Hepatocyte (in vitro differentiated cells): ENCODE measurements at regions not wholly inside any gene's neighbourhood (a gene's known extent, or its start where the extent isn't known, plus 50 kb on each side); places are given as distances from the start of the nearest gene placed in this dataset.

Experiments used
- CTCF ChIP-seq: fragments of 200-600 bp; sonication (generic); IDR thresholded peaks from 2 replicates; pipeline ENCODE4 v1.5.1; 2016; ENCODE audit warnings: antibody characterized with exemption, mild to moderate bottlenecking; ENCODE audit not compliant: poor library complexity
- EZH2 ChIP-seq: fragments of 200-600 bp; sonication (generic); IDR thresholded peaks from 2 replicates; pipeline ENCODE4 v1.6.1; 2016; ENCODE audit warnings: antibody characterized with exemption, mild to moderate bottlenecking, borderline replicate concordance
- EZH2phosphoT487 ChIP-seq: fragments of 200-600 bp; sonication (generic); IDR thresholded peaks from one replicate; pipeline ENCODE4 v1.6.1; 2018; ENCODE audit warnings: antibody characterized with exemption, mild to moderate bottlenecking, low read depth, moderate library complexity; ENCODE audit not compliant: unreplicated experiment, severe bottlenecking

- TF ChIP-seq CTCF (no peak), EZH2 (no peak), EZH2phosphoT487 (no peak)
These were observed 109.8 kb upstream of the MVB12B start for GRCh38 chr9:126216826-126217225.
